Left lung (tissue), 4 donors: ENCODE measurements at regions not wholly inside any gene's neighbourhood (a gene's known extent, or its start where the extent isn't known, plus 50 kb on each side); places are given as distances from the start of the nearest gene placed in this dataset.

Source experiments
- ATAC-seq: fragments of 200-7000 bp; cut with Tn5 transposase; one replicate; pipeline ENCODE4 v1.9.1; 2020; ENCODE audit warnings: moderate library complexity
- DNase-seq, 4 donors: peaks; one replicate each; pipeline ENCODE4 v3.0.0-alpha.2; 2013 to 2020
- H3K27ac ChIP-seq, 2 donors: fragments of 200-600 bp; sonication (generic) in 1 of 2; one replicate each; pipeline versions ENCODE4 v1.5.0 to v1.8.0; 2020 to 2021
- H3K27me3 ChIP-seq, 2 donors: fragments of 200-600 bp; sonication (generic) in 1 of 2; one replicate each; pipeline versions ENCODE4 v1.5.0 to v1.8.0; 2020 to 2021
- H3K36me3 ChIP-seq, 2 donors: fragments of 200-600 bp; sonication (generic) in 1 of 2; one replicate each; pipeline versions ENCODE4 v1.5.0 to v1.8.0; 2020 to 2021
- H3K4me1 ChIP-seq, 2 donors: fragments of 200-600 bp; one replicate each; pipeline ENCODE4 v1.8.0; 2021
- H3K4me3 ChIP-seq, 2 donors: fragments of 200-600 bp; sonication (generic) in 1 of 2; one replicate each; pipeline versions ENCODE4 v1.5.0 to v1.8.0; 2020 to 2021; ENCODE audit warnings: mild to moderate bottlenecking in 1 of 2
- H3K9me3 ChIP-seq, 2 donors: fragments of 200-600 bp; sonication (generic) in 1 of 2; one replicate each; pipeline versions ENCODE4 v1.5.0 to v1.8.0; 2020 to 2021
- intact Hi-C, 2 donors: fragments of 100-400 bp; cut with DNase I; formaldehyde crosslinking; loops; one replicate each; pipeline versions ENCODE4 v1.11.2 to v1.14.2; 2022
- TF ChIP-seq, protein P1 (sequence below), 2 donors: fragments of 200-600 bp; sonication (generic) in 1 of 2; IDR thresholded peaks; one replicate each; pipeline versions ENCODE4 v1.5.0 to v1.8.0; 2021; ENCODE audit warnings: antibody characterized with exemption in 2 of 2
- donor health status: DM: no; HTN: yes; CAD: no.
- donor health status: DM: no; HTN: no; CAD: no.

DNA sequence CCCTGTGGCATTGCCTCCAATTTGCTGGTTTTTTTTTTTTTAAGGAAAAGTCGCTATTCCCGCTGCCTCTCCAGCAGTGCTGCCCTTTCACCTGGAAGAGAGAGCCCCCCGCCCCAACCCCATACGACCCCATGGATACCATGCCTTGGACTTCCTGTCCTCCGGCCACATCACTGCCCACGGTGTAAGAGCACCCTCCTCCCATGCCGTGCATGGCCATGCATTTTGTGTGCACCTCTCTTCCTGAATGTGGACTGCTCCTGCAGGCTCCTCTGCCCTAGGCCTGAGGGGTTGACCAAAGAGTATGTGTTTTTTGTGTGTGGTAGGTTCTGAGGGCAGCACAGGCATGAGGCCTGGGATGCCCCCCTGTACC is 65.6 kb upstream of the SPON1 start:
- no peak overlapping the region for H3K27ac ChIP-seq
- TF ChIP-seq, protein P1, sequence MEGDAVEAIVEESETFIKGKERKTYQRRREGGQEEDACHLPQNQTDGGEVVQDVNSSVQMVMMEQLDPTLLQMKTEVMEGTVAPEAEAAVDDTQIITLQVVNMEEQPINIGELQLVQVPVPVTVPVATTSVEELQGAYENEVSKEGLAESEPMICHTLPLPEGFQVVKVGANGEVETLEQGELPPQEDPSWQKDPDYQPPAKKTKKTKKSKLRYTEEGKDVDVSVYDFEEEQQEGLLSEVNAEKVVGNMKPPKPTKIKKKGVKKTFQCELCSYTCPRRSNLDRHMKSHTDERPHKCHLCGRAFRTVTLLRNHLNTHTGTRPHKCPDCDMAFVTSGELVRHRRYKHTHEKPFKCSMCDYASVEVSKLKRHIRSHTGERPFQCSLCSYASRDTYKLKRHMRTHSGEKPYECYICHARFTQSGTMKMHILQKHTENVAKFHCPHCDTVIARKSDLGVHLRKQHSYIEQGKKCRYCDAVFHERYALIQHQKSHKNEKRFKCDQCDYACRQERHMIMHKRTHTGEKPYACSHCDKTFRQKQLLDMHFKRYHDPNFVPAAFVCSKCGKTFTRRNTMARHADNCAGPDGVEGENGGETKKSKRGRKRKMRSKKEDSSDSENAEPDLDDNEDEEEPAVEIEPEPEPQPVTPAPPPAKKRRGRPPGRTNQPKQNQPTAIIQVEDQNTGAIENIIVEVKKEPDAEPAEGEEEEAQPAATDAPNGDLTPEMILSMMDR (IDR thresholded peaks at IDR 0.05) = no peak
- no peaks in the 10 kb centered on the region for H3K9me3 ChIP-seq
- no peaks in the 10 kb centered on the region for H3K27me3 ChIP-seq
- H3K4me1 ChIP-seq = no peaks in the 10 kb centered on the region
- peak; percentile 26 for ATAC-seq
- no peaks in the 10 kb centered on the region for H3K36me3 ChIP-seq
- intact Hi-C loops = no loop called here
- H3K4me3 ChIP-seq = no peak overlapping the region
- DNase-seq = no peak

DNA sequence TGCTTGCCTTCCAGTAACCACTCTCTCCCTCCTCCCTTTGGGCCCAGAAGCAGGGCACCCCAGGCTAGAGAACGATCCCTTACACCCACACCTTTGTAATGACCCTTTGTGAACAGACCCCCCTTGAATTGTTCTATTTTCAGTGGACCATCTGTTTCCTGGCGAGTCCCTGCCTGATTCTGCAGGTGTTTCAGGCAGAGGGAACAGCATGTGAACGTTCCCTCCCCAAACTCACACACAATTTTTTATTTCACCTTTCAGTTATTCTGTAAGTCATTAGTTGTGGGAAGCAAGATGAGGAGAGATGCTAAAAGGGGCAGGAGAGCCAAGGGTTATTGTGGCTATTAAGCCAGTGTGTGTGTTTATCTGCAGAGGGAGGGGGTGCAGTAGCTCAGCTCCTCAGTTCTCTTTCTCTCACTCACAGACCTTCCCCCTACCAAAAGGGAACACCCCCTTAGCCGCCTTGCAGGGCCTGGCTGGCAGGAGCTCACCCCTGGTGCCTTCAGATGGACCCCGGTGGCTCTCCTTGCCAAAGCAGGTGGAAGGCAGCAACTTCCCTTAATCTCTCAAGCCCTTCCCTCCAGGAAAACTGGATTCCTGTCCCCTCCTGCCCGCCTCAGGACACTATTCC is 64.8 kb upstream of the SPON1 start:
- Histone ChIP-seq H3K9me3 (no peaks in the 10 kb centered on the region), H3K27me3 (no peaks in the 10 kb centered on the region), H3K4me1 (no peaks in the 10 kb centered on the region), H3K4me3 (no peak overlapping the region), H3K36me3 (no peaks in the 10 kb centered on the region), H3K27ac (no peak overlapping the region)
- ATAC-seq (no peak), DNase-seq (no peak)
- TF ChIP-seq, protein P1 (IDR thresholded peaks at IDR 0.05) = no peak
- intact Hi-C loops = no loop called here

DNA sequence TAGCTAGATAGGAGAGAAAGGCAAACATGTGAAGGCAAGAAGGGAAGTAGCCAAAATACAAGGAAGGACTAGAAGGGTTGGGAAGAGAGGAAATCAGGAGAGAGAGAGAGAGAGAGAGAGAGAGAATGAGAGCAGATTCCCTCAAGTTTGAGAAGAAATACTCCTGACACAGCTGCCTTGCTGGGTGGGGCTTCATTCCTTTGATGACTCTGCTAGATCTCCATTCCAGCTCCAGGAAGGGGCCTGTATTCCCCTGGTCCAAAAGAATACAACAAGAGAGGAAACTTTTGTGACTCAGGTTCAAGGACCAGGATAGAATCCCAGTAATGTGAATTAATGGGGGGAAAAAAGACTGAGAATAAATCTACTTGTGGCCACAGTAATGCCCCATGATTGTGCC is 62.9 kb upstream of the SPON1 start:
- Histone ChIP-seq H3K27me3 (no peaks in the 10 kb centered on the region), H3K4me1 (no peaks in the 10 kb centered on the region), H3K9me3 (no peaks in the 10 kb centered on the region), H3K4me3 (no peak overlapping the region), H3K36me3 (no peaks in the 10 kb centered on the region), H3K27ac (no peak overlapping the region)
- intact Hi-C loops = no loop called here
- TF ChIP-seq, protein P1 (IDR thresholded peaks at IDR 0.05) = no peak
- DNase-seq = no peak
- ATAC-seq = no peak

DNA sequence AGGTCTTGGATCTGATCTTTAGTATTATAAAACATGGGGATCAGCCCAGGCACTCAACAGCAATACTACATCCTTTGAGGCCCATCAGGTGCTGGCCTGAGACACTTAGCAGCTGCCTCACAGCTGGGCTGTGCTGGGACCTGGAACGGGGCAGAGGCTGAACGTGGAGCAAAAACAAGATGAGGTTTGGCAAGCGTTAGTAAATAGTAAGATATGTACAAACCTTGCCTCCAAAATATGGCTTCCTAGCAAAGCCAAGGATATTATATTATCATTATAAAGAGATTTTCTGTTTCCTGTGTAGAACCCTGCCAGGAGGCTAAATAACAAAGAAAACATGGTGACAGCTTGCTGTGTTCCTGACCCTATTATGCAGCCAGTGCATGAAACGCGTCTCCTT is 60.0 kb upstream of the SPON1 start:
- ATAC-seq (no peak), DNase-seq (peak in 2 of 4 donors; percentile 53 to 77)
- intact Hi-C loops = no loop called here
- H3K9me3 ChIP-seq = peaks cover 0 to 13% of the 10 kb centered on the region in 2 donors
- no peak overlapping the region for H3K27ac ChIP-seq
- no peaks in the 10 kb centered on the region for H3K27me3 ChIP-seq
- H3K4me3 ChIP-seq = no peak overlapping the region
- H3K4me1 ChIP-seq = no peaks in the 10 kb centered on the region
- no peaks in the 10 kb centered on the region for H3K36me3 ChIP-seq
- TF ChIP-seq, protein P1 (IDR thresholded peaks at IDR 0.05) = no peak

DNA sequence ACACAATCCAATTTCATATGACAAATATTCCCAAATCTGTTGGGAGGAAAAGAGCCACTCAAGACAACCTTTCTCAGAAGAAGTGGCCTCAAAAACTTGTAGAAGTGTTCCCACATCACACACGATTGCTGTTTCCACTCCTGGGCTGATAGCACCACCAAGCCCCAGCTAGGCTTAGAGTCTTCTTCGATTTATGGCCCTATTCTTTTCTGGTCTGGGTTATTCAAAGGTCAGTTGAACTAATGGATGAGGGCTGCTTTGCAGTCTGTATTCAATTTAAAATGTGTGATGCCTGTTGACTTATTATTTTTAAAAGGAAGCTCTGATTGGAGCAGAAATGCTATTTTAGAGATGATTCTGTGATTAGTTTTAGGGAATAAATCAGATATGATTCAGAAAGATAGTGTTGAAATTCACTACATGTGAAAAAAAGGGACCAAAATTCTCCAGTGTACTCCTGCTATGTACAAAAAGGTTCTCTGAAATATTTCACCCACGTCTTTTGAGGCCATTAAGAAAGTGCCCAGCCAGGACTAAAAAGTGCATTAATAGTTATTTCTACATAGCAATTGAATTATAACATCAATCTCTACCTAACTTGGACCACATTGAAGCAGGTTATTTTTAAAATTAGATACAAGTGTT is 57.3 kb upstream of the SPON1 start:
- Histone ChIP-seq H3K9me3 (peaks cover 0 to 17% of the 10 kb centered on the region in 2 donors), H3K27ac (no peak overlapping the region), H3K36me3 (no peaks in the 10 kb centered on the region), H3K4me1 (no peaks in the 10 kb centered on the region), H3K27me3 (no peaks in the 10 kb centered on the region), H3K4me3 (no peak overlapping the region)
- intact Hi-C loops = no loop called here
- ATAC-seq (no peak), DNase-seq (no peak)
- TF ChIP-seq, protein P1 (IDR thresholded peaks at IDR 0.05) = no peak
